ENCODE measurements at regions not wholly inside any gene's neighbourhood (a gene's known extent, or its start where the extent isn't known, plus 50 kb on each side); places are given as distances from the start of the nearest gene placed in this dataset.

DNA sequence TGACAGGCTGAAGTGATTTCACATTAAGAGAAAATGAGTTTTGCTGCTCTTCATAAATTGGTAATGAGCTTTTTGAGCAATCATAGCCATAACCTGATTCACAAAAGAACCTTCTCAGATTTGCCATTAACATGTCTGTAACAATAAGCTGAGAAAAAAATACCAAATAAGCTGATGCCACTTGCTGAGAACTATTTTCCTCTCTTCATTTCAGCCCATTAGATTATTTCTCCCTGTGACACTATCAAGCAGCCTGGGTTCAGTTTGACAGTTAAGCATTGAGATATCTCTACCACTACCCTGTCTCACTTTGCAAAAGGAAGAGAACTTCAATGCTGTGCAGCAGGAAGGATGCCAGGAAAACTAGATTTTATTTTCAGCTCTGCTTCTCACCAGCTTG is 673.9 kb downstream of the TRIB2 start:
- TF ChIP-seq, protein P1, sequence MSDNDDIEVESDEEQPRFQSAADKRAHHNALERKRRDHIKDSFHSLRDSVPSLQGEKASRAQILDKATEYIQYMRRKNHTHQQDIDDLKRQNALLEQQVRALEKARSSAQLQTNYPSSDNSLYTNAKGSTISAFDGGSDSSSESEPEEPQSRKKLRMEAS (IDR thresholded peaks at IDR 0.05) = no peak
- no peak for TF ChIP-seq CREB1 (IDR thresholded peaks at IDR 0.05; ENCODE audit: low read depth)

Measured in Ishikawa (cell line).